ACC112 (cell line): ENCODE measurements at regions not wholly inside any gene's neighbourhood (a gene's known extent, or its start where the extent isn't known, plus 50 kb on each side); places are given as distances from the start of the nearest gene placed in this dataset.

ENCODE experiments used
- H2AFZ ChIP-seq: fragments of 200-600 bp; sonication (generic); one replicate; pipeline ENCODE4 v1.6.0; 2017; ENCODE audit warnings: antibody characterized with exemption, low read length; ENCODE audit not compliant: unreplicated experiment
- H3K27ac ChIP-seq: fragments of 200-600 bp; sonication (generic); 2 replicates; pipeline ENCODE4 v1.5.1; 2014; ENCODE audit warnings: low read depth, mild to moderate bottlenecking, antibody characterized with exemption, low read length, moderate library complexity
- H3K27me3 ChIP-seq: fragments of 200-600 bp; sonication (generic); 2 replicates; pipeline ENCODE4 v1.6.1; 2014; ENCODE audit warnings: mild to moderate bottlenecking, antibody characterized with exemption, low read length, moderate library complexity, mixed read lengths; ENCODE audit not compliant: insufficient read depth
- H3K36me3 ChIP-seq: fragments of 200-600 bp; sonication (generic); 2 replicates; pipeline ENCODE4 v1.6.1; 2016; ENCODE audit warnings: mild to moderate bottlenecking, antibody characterized with exemption, low read length, moderate library complexity, mixed read lengths; ENCODE audit not compliant: insufficient read depth
- H3K4me1 ChIP-seq: fragments of 200-600 bp; sonication (generic); one replicate; pipeline ENCODE4 v1.6.1; 2016; ENCODE audit warnings: low read length, mixed read lengths; ENCODE audit not compliant: insufficient read depth, unreplicated experiment, control insufficient read depth
- H3K4me3 ChIP-seq: fragments of 200-600 bp; sonication (generic); 2 replicates; pipeline ENCODE4 v1.5.1; 2014; ENCODE audit warnings: mild to moderate bottlenecking, low read depth, low read length
- H3K79me2 ChIP-seq: fragments of 200-600 bp; sonication (generic); one replicate; pipeline ENCODE4 v1.6.0; 2016; ENCODE audit warnings: low read length; ENCODE audit not compliant: control insufficient read depth, unreplicated experiment, insufficient read depth

GRCh38 chr2:19300961-19301360 lies 57.5 kb downstream of the OSR1 start:
- Histone ChIP-seq H3K4me1 (no peaks in the 10 kb centered on the region), H3K27ac (no peak overlapping the region), H3K36me3 (no peaks in the 10 kb centered on the region), H3K4me3 (no peak overlapping the region), H2AFZ (no peak overlapping the region), H3K27me3 (no peaks in the 10 kb centered on the region), H3K79me2 (no peaks in the 10 kb centered on the region)

DNA sequence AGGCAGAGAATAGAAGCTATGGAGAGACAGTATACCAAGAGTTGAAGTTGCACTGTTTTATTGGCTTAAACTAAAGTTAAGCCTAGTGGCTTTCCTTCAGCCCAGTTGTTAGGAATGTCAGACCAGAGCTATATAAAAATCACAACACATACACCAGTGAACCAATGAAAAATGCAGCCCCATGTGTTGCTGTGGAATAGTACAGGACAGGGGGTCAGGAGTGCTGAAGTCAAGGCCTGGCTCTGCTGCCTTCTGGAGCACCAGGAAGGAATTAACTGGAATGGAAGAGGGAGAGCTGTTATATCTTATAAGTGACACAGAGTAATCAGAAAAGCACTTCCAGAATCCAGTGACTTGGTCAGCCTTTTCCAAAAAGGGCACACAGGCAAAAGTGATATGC lies 58.9 kb downstream of the OSR1 start:
- H3K27ac ChIP-seq: no peak overlapping the region
- no peaks in the 10 kb centered on the region for H3K27me3 ChIP-seq
- H3K79me2 ChIP-seq: no peaks in the 10 kb centered on the region
- no peak overlapping the region for H3K4me3 ChIP-seq
- H2AFZ ChIP-seq: no peak overlapping the region
- H3K4me1 ChIP-seq: no peaks in the 10 kb centered on the region
- H3K36me3 ChIP-seq: no peaks in the 10 kb centered on the region

DNA sequence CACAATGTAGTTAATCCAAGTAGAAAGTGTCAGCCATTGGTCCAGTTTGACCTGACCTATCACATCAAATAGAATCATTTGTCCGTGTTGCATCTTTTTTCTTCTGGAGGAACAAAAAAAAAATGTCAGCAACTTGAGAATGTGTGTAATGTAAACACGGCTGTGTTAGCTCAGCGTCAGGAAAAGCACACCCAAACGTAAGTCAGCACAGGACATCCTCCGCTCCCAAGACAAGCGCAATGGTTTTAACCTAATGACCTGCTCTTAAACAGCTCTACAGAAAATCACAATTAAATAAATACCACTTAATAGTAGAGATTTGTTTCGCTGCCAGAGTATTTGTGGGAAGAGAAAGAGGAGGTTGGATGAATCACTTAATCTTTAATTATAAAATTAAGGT lies 59.4 kb downstream of the OSR1 start:
- Histone ChIP-seq H3K4me1 (no peaks in the 10 kb centered on the region), H3K79me2 (no peaks in the 10 kb centered on the region), H3K27ac (no peak overlapping the region), H2AFZ (no peak overlapping the region), H3K36me3 (no peaks in the 10 kb centered on the region), H3K4me3 (no peak overlapping the region), H3K27me3 (no peaks in the 10 kb centered on the region)

DNA sequence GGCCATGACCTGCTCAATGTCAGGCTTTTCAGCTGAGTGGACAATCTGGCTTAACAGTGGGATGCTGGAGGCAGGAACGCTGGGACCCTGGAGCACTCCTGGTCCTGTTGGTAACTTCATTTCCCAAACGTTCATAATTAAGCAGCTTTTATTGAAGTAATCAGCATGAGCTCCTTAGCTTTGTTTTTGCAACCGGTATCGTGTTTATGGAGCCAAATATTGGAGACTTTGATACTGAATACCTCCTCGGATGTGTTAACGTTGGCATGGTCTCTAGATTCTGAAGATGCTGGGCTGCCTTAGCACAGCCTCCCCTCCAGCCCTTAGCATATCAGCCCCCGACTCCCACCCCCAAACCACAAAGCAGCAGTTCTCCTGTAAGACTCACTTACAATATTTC lies 60.7 kb downstream of the OSR1 start:
- Histone ChIP-seq H3K27ac (no peak overlapping the region), H2AFZ (no peak overlapping the region), H3K4me3 (no peak overlapping the region), H3K27me3 (no peaks in the 10 kb centered on the region), H3K4me1 (no peaks in the 10 kb centered on the region), H3K36me3 (no peaks in the 10 kb centered on the region), H3K79me2 (no peaks in the 10 kb centered on the region)

- Histone ChIP-seq H3K27ac (no peak overlapping the region), H3K79me2 (no peaks in the 10 kb centered on the region), H3K27me3 (no peaks in the 10 kb centered on the region), H2AFZ (no peak overlapping the region), H3K4me1 (peaks cover 11% of the 10 kb centered on the region), H3K36me3 (no peaks in the 10 kb centered on the region), H3K4me3 (no peak overlapping the region)
Measured at GRCh38 chr2:19295998-19296502, 62.4 kb downstream of the OSR1 start.

GRCh38 chr2:19292007-19292406 lies 66.4 kb downstream of the OSR1 start:
- Histone ChIP-seq H3K36me3 (no peaks in the 10 kb centered on the region), H3K27ac (no peak overlapping the region), H3K79me2 (no peaks in the 10 kb centered on the region), H3K27me3 (no peaks in the 10 kb centered on the region), H3K4me1 (peaks cover 11% of the 10 kb centered on the region), H3K4me3 (peak overlapping the region; percentile 76), H2AFZ (peak overlapping the region; percentile 98)

GRCh38 chr2:19288291-19288690 lies 70.1 kb downstream of the OSR1 start:
- peaks cover 11% of the 10 kb centered on the region for H3K4me1 ChIP-seq
- H3K27ac ChIP-seq: no peak overlapping the region
- H3K4me3 ChIP-seq: no peak overlapping the region
- H3K36me3 ChIP-seq: no peaks in the 10 kb centered on the region
- H3K27me3 ChIP-seq: no peaks in the 10 kb centered on the region
- no peaks in the 10 kb centered on the region for H3K79me2 ChIP-seq
- no peak overlapping the region for H2AFZ ChIP-seq

DNA sequence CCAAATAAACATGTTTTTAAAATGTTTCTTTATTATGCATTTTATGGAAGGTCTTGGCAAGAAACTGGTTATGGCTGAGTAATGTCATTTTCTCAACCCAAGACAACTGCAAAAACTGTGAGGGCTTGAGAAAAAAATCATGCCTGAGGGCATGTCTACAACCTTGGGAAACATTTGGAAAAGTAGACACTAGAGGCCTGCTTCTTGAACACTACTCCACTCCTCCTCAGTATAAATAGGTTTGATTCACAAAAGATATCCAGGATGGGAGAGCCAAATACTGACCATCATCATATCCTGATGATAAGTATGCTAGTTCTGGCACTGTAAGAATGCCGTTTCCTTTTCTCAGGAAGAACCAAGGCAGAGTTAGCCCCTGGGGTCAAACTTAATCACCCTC lies 71.1 kb downstream of the OSR1 start:
- Histone ChIP-seq H2AFZ (no peak overlapping the region), H3K27me3 (no peaks in the 10 kb centered on the region), H3K4me1 (peaks cover 7% of the 10 kb centered on the region), H3K27ac (no peak overlapping the region), H3K4me3 (no peak overlapping the region), H3K79me2 (no peaks in the 10 kb centered on the region), H3K36me3 (no peaks in the 10 kb centered on the region)

DNA sequence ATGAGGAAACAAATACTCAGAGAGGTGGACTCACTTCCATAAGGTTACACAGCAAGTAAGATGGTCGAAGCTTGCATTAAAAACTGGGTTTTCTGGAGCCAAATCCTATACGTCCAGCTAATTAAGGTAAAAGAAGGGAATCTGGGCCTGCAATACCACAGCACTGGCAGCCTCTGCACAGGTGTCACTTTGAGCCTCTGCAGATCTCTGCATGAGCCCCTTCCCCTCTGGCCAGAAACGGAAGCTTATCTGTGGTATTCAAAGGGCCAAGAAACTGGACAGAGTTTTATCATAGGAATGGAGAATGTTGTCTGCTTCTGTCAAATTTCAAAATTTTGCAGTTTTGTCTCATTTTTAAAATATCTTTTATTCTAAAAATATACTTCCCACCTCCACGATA lies 76.1 kb downstream of the OSR1 start:
- H3K79me2 ChIP-seq: no peaks in the 10 kb centered on the region
- no peaks in the 10 kb centered on the region for H3K4me1 ChIP-seq
- H3K4me3 ChIP-seq: no peak overlapping the region
- no peaks in the 10 kb centered on the region for H3K36me3 ChIP-seq
- no peaks in the 10 kb centered on the region for H3K27me3 ChIP-seq
- no peak overlapping the region for H2AFZ ChIP-seq
- H3K27ac ChIP-seq: no peak overlapping the region

GRCh38 chr2:19274439-19274838 lies 84.0 kb downstream of the OSR1 start:
- Histone ChIP-seq H3K27me3 (no peaks in the 10 kb centered on the region), H2AFZ (no peak overlapping the region), H3K79me2 (no peaks in the 10 kb centered on the region), H3K36me3 (no peaks in the 10 kb centered on the region), H3K4me1 (no peaks in the 10 kb centered on the region), H3K4me3 (no peak overlapping the region), H3K27ac (no peak overlapping the region)

- Histone ChIP-seq H3K36me3 (no peaks in the 10 kb centered on the region), H3K4me1 (no peaks in the 10 kb centered on the region), H3K27ac (no peak overlapping the region), H3K79me2 (no peaks in the 10 kb centered on the region), H3K4me3 (no peak overlapping the region), H3K27me3 (no peaks in the 10 kb centered on the region), H2AFZ (no peak overlapping the region)
Measured at GRCh38 chr2:19272941-19273470, 85.4 kb downstream of the OSR1 start.
